Stimulated activated effector memory CD8-positive, alpha-beta T cell treated with anti-CD3 and anti-CD28 coated beads, Interleukin-12 subunit alpha, Interleukin-12 subunit beta, amount 100 ng/mL, for 72 hours (primary cell): ENCODE measurements at regions not wholly inside any gene's neighbourhood (a gene's known extent, or its start where the extent isn't known, plus 50 kb on each side); places are given as distances from the start of the nearest gene placed in this dataset.
A peak's percentile ranks its signal among the peaks of the same experiment; 100 is the strongest.
"Not testable (repeated sequence)": the region's sequence is repeated elsewhere in the genome, so short reads cannot be mapped to it uniquely, and the experiment has no call there.

Source experiments
- ATAC-seq: fragments of 150-1000 bp; cut with Tn5 transposase; 2 replicates; pipeline ENCODE4 v1.10.0; 2021
- DNase-seq, 2 donors: peaks; one replicate each; pipeline ENCODE4 v3.0.0; 2021 to 2022; ENCODE audit warnings: low spot score in 2 of 2
- H3K27ac Mint-ChIP-seq: one replicate; pipeline ENCODE4 v1.8.0; 2022; ENCODE audit warnings: mild to moderate bottlenecking, mixed read lengths
- H3K36me3 Mint-ChIP-seq: one replicate; pipeline ENCODE4 v1.8.0; 2022; ENCODE audit warnings: mild to moderate bottlenecking, mixed read lengths
- H3K4me1 Mint-ChIP-seq: one replicate; pipeline ENCODE4 v1.8.0; 2022; ENCODE audit warnings: mixed read lengths
- H3K4me3 Mint-ChIP-seq: one replicate; pipeline ENCODE4 v1.8.0; 2022; ENCODE audit warnings: mild to moderate bottlenecking, mixed read lengths
- H3K9me3 Mint-ChIP-seq: one replicate; pipeline ENCODE4 v1.8.0; 2022; ENCODE audit warnings: mixed read lengths

GRCh38 chr11:123325533-123325932 is 104.5 kb upstream of the GRAMD1B start:
- no peaks in the 10 kb centered on the region for H3K4me1 Mint-ChIP-seq
- no peaks in the 10 kb centered on the region for H3K36me3 Mint-ChIP-seq
- ATAC-seq (no peak), DNase-seq (no peak)
- H3K27ac Mint-ChIP-seq: no peak overlapping the region
- H3K4me3 Mint-ChIP-seq: no peak overlapping the region
- H3K9me3 Mint-ChIP-seq: no peaks in the 10 kb centered on the region

GRCh38 chr11:123323568-123323967 is 106.5 kb upstream of the GRAMD1B start:
- Mint-ChIP-seq H3K27ac (no peak overlapping the region), H3K4me3 (no peak overlapping the region)

GRCh38 chr11:123321636-123322035 is 108.4 kb upstream of the GRAMD1B start:
- Mint-ChIP-seq H3K9me3 (no peaks in the 10 kb centered on the region), H3K27ac (no peak overlapping the region)
- no peak for ATAC-seq

More at GRCh38 chr11:123323568-123323967, 106.5 kb upstream of the GRAMD1B start:
- Mint-ChIP-seq H3K9me3 (no peaks in the 10 kb centered on the region), H3K4me1 (no peaks in the 10 kb centered on the region), H3K36me3 (no peaks in the 10 kb centered on the region)
- ATAC-seq (no peak), DNase-seq (no peak)

DNA sequence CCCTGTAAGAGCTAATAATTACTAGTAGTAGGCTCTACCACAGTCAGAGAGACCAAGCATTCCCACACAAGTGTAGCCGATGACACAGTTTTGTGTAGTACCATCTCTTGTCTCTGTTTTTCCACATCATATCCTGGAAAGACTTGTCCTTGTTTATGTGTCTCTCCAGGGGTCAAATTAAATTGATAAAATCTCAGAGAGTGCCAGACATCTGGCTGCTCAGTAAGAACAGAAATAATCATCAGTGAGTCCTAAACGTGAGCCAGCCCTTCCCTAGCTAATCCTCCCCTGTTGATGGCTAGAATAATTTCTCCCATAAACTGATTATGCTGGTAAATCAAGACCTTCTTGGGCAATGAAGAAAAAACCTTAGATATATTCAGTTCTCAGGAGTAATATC is 111.4 kb upstream of the GRAMD1B start:
- H3K36me3 Mint-ChIP-seq: no peaks in the 10 kb centered on the region
- no peak overlapping the region for H3K27ac Mint-ChIP-seq
- H3K9me3 Mint-ChIP-seq: no peaks in the 10 kb centered on the region
- ATAC-seq (no peak), DNase-seq (no peak)
- H3K4me1 Mint-ChIP-seq: no peaks in the 10 kb centered on the region
- H3K4me3 Mint-ChIP-seq: no peak overlapping the region

More at GRCh38 chr11:123321636-123322035, 108.4 kb upstream of the GRAMD1B start:
- Mint-ChIP-seq H3K4me3 (no peak overlapping the region), H3K36me3 (no peaks in the 10 kb centered on the region), H3K4me1 (no peaks in the 10 kb centered on the region)
- no peak for DNase-seq

- not testable (repeated sequence) for H3K4me1 Mint-ChIP-seq, H3K9me3 Mint-ChIP-seq, H3K36me3 Mint-ChIP-seq, H3K4me3 Mint-ChIP-seq, ATAC-seq, DNase-seq, H3K27ac Mint-ChIP-seq
These were observed 111.9 kb upstream of the GRAMD1B start for GRCh38 chr11:123318132-123318531.

DNA sequence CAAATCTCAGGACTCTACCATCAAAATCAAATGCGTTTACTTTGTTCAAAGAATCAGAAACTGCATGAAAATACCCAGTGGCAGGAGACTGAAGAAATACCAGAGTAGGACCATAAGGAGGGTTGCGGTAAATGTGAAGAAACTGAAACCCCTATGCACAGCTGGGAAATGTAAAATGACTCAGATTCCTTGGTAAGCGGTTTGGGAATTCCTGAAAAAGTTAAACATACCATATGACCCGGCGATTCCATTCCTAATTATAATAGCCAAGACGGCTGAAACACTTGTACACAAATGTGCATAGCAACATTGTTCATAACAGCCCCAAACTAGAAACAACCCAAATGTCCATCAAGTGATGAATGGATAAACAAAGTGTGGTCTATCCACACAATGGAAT is 114.1 kb upstream of the GRAMD1B start:
- no peak for ATAC-seq
- Mint-ChIP-seq H3K4me1 (no peaks in the 10 kb centered on the region), H3K27ac (no peak overlapping the region), H3K4me3 (no peak overlapping the region), H3K9me3 (no peaks in the 10 kb centered on the region), H3K36me3 (no peaks in the 10 kb centered on the region)
- DNase-seq: no peak

DNA sequence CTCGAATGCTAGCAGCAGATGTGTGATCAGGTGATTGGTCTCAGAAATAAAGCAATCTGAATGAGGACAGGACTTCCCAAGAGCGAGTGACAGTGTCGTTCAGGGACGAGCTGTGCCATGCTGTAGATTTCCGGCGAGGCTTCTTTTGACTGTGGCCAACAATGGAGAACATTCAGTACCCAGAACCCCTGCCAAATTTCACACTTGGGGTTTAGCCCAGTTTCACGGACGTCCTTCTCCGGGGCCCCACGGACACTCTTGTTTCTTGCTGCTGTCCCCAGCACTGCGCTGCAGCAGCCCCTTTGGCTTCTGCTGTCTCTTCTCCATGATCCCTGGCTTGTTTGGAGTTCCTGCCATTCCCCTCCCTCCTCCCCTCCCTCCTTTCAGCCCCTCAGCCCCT is 115.1 kb upstream of the GRAMD1B start:
- no peaks in the 10 kb centered on the region for H3K9me3 Mint-ChIP-seq
- no peaks in the 10 kb centered on the region for H3K4me1 Mint-ChIP-seq
- no peaks in the 10 kb centered on the region for H3K36me3 Mint-ChIP-seq
- DNase-seq (no peak), ATAC-seq (no peak)
- H3K27ac Mint-ChIP-seq: no peak overlapping the region
- no peak overlapping the region for H3K4me3 Mint-ChIP-seq

DNA sequence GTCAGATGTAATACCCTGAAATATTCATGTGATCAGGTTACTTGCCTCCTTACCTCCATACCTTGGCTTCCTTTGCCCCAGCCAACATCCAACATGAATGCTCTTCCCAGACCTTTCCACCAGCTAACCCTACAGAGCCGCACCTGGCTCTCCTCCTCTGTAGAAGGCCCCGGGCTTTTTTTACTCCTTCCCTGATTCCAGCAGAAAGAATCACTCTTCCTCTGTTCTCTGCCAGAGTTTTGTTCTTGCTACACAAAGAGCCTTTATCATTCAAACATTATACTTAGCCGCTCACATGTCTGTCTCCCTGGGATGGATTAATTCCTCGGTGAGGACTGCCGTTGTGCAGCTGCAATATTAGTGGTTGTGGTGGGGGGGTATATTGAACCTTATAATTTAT is 116.8 kb upstream of the GRAMD1B start:
- DNase-seq: no peak
- Mint-ChIP-seq H3K36me3 (no peaks in the 10 kb centered on the region), H3K4me1 (no peaks in the 10 kb centered on the region), H3K4me3 (no peak overlapping the region), H3K9me3 (no peaks in the 10 kb centered on the region), H3K27ac (no peak overlapping the region)
- no peak for ATAC-seq

GRCh38 chr11:123308077-123308476 is 113.0 kb upstream of the CLMP start:
- Mint-ChIP-seq H3K4me1 (peaks cover 22% of the 10 kb centered on the region), H3K4me3 (no peak overlapping the region), H3K36me3 (no peaks in the 10 kb centered on the region), H3K9me3 (no peaks in the 10 kb centered on the region), H3K27ac (no peak overlapping the region)
- ATAC-seq (no peak), DNase-seq (no peak)

GRCh38 chr11:123307276-123307675 is 112.2 kb upstream of the CLMP start:
- Mint-ChIP-seq H3K9me3 (no peaks in the 10 kb centered on the region), H3K36me3 (no peaks in the 10 kb centered on the region), H3K4me1 (peaks cover 30% of the 10 kb centered on the region), H3K4me3 (no peak overlapping the region), H3K27ac (peak overlapping the region; percentile 26)
- DNase-seq: no peak
- ATAC-seq: no peak

- ATAC-seq: no peak
- H3K36me3 Mint-ChIP-seq: no peaks in the 10 kb centered on the region
- H3K9me3 Mint-ChIP-seq: no peaks in the 10 kb centered on the region
- no peak overlapping the region for H3K4me3 Mint-ChIP-seq
- DNase-seq: no peak
- no peak overlapping the region for H3K27ac Mint-ChIP-seq
- peaks cover 35% of the 10 kb centered on the region for H3K4me1 Mint-ChIP-seq
These were observed 111.5 kb upstream of the CLMP start for GRCh38 chr11:123306531-123306930.

DNA sequence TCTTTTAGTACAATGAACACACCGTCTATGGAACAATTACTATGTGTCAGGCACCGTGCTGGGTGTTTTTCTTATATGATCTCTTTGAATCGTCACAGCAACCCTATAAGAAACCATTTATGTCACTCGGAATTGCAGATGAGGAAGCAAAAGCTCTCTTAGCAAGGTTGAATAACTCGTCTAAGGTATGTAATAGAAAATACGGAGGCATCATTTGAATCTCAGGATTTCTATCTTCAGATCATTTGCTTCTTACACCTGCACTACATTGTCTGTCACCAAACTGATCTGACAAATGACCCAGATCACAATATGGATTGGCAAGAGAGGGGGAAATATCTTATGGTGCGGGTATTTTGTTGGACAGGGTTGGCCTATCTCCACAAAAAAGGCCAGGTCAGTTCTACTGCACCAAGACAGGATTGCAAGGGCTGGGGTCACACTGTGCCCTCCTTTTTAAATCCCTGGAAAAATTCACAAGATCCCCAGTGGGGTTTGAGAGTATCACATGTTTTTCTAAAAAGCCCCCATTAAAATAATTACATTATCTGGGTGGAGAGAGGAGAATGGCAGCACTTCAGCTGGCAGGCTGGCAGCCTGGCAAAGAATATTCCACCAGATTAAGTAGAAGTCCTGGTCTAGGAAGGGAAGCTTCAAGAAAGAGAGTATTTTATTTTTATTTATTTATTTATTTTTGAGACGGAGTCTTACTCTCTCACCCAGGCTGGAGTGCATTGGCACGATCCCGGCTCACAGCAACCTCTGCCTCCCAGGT is 110.7 kb upstream of the CLMP start:
- ATAC-seq (no peak), DNase-seq (no peak)
- Mint-ChIP-seq H3K36me3 (no peaks in the 10 kb centered on the region), H3K9me3 (no peaks in the 10 kb centered on the region), H3K27ac (no peak overlapping the region), H3K4me1 (peaks cover 43% of the 10 kb centered on the region), H3K4me3 (no peak overlapping the region)

DNA sequence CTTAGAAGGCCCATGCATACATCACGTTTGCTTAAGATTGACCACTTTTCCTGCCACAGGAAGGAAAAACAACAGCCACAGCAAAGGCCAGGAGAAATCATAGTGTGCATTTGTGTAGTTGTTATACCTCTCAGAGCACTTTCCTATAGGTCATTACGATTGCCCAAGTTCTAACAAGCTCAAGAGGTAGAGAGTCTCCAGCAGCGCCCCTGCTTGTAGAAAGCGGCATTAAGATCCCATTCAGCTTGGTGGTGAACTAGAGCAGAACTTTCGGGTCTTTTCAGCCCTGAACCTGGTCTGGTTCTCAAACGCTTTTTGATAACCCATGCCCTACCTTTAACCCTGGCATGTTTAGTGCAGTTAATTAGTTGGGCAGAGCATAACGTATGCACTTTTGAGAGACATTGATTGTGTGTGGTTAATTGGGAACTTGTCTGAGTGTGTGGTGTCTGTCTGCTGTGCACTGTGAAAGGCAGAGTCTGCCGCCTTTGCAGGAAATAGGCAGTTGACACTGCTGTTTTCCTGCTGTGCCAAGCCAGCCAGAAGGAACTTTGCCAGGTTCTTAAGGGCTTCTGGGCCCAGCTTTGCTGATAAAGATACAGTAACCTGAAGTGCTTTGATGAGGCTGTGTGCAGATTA is 109.9 kb upstream of the CLMP start:
- Mint-ChIP-seq H3K27ac (no peak overlapping the region), H3K36me3 (no peaks in the 10 kb centered on the region), H3K4me3 (no peak overlapping the region), H3K9me3 (no peaks in the 10 kb centered on the region), H3K4me1 (peaks cover 44% of the 10 kb centered on the region)
- DNase-seq: no peak
- no peak for ATAC-seq

DNA sequence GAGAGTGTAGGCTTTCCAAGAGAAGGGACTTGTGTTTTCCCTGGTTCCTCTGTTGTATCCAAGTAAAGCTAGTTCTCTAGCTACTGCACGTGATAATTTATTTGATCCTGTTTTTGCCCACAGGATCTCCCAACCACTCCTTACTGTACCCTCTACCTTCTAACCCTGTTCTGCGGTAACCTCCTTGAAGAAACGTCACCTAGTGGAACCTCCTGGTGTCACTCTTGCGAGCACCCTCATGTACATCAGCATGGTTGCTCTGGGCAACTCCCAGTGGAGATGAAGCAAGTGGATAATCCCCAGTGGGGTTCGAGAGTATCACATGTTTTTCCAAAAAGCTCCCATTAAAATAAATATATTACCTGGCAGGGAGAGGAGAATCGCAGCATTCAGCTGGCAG is 108.9 kb upstream of the CLMP start:
- no peaks in the 10 kb centered on the region for H3K36me3 Mint-ChIP-seq
- no peak for DNase-seq
- H3K9me3 Mint-ChIP-seq: no peaks in the 10 kb centered on the region
- H3K4me1 Mint-ChIP-seq: peaks cover 44% of the 10 kb centered on the region
- ATAC-seq: no peak
- peak overlapping the region; percentile 79 for H3K27ac Mint-ChIP-seq
- peak overlapping the region; percentile 65 for H3K4me3 Mint-ChIP-seq

DNA sequence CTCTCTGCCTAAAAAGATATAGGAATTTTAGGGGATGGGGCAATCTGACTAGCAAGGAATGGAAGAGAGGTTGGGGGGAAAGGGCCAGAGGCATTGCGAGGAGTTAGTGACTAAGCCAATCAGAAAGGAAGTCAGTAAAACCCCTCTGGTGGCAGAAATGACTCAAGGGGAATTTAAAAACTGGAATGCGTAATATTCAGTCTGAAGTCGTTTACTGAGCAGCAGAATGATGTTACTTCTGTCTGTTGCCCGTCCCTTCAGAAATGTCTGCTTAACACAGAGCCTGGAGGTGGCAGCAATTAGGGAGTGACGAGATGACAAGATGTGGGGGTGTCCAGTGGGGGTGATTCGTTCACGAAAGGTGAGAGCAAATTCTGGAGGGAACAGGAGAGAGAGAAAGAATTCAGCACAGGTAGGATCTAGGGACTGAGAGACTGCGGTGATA is 107.7 kb upstream of the CLMP start:
- DNase-seq (peak; percentile 7 to 73), ATAC-seq (peak; percentile 84)
- Mint-ChIP-seq H3K9me3 (no peaks in the 10 kb centered on the region), H3K4me3 (peak overlapping the region; percentile 65), H3K27ac (peak overlapping the region; percentile 79), H3K4me1 (peaks cover 44% of the 10 kb centered on the region), H3K36me3 (no peaks in the 10 kb centered on the region)
